MCF 10A (cell line): ENCODE measurements at regions not wholly inside any gene's neighbourhood (a gene's known extent, or its start where the extent isn't known, plus 50 kb on each side); places are given as distances from the start of the nearest gene placed in this dataset.

Experiments
- BruUV-seq: library from RNA; stranded (reverse); fragments of 400-500 nt; replicated peaks from 2 replicates; lab custom pipeline; 2021; lab: Mats Ljungman, UMichigan
- CTCF ChIA-PET: fragments of 300-600 bp; sonication (Branson Sonifier 250); formaldehyde crosslinking; extraction: SDS; loops from one replicate; lab custom pipeline; 2021; ENCODE audit warnings: antibody characterized with exemption, inconsistent platforms; lab: Yijun Ruan, JAX
- POLR2A ChIA-PET: fragments of 300-600, 350-650 bp; sonication (Branson Sonifier 250); formaldehyde crosslinking; extraction: SDS; loops from one replicate; lab custom pipeline; 2020; ENCODE audit warnings: antibody characterized with exemption, inconsistent platforms; lab: Yijun Ruan, JAX
- DNase-seq: peaks from one replicate; pipeline ENCODE4 v3.0.0-alpha.2; 2018; ENCODE audit not compliant: unreplicated experiment
- H3K27ac Mint-ChIP-seq: one replicate; pipeline ENCODE4 v1.8.0; 2022; ENCODE audit warnings: mild to moderate bottlenecking, low read depth, mixed read lengths; ENCODE audit not compliant: unreplicated experiment
- H3K27me3 Mint-ChIP-seq: one replicate; pipeline ENCODE4 v1.8.0; 2022; ENCODE audit warnings: mixed read lengths; ENCODE audit not compliant: insufficient read depth, unreplicated experiment
- H3K36me3 Mint-ChIP-seq: one replicate; pipeline ENCODE4 v1.8.0; 2022; ENCODE audit warnings: mild to moderate bottlenecking, moderate library complexity, mixed read lengths; ENCODE audit not compliant: insufficient read depth, unreplicated experiment
- H3K4me1 Mint-ChIP-seq: one replicate; pipeline ENCODE4 v1.8.0; 2022; ENCODE audit warnings: mixed read lengths; ENCODE audit not compliant: insufficient read depth, unreplicated experiment
- H3K4me3 Mint-ChIP-seq: one replicate; pipeline ENCODE4 v1.8.0; 2022; ENCODE audit warnings: mild to moderate bottlenecking, moderate library complexity, mixed read lengths; ENCODE audit not compliant: unreplicated experiment
- H3K9me3 Mint-ChIP-seq: one replicate; pipeline ENCODE4 v1.8.0; 2022; ENCODE audit warnings: mixed read lengths; ENCODE audit not compliant: unreplicated experiment
- CTCF ChIP-seq: fragments of 200-600 bp; IDR thresholded peaks from one replicate; pipeline ENCODE4 v1.8.0; 2022; ENCODE audit warnings: antibody characterized with exemption, mild to moderate bottlenecking; ENCODE audit not compliant: unreplicated experiment
- intact Hi-C: fragments of 100-400 bp; cut with micrococcal nuclease; formaldehyde crosslinking; loops from 2 replicates; pipeline ENCODE4 v1.14.1; 2022

GRCh38 chr15:24747376-24747775 is 71.8 kb downstream of the NPAP1 start:
- CTCF ChIA-PET, result no interaction called here
- TF ChIP-seq CTCF, result no peak
- no peak for DNase-seq
- intact Hi-C loops, result no loop called here
- POLR2A ChIA-PET, result interaction anchor here (0.7 to 0.8 kb wide), 2 partner anchors 58 to 116 kb away, joined by 3 to 4 read pairs; no protein-coding TSS in a partner anchor
- no peak overlapping the region for H3K4me3 Mint-ChIP-seq
- H3K36me3 Mint-ChIP-seq, result no peaks in the 10 kb centered on the region
- H3K9me3 Mint-ChIP-seq, result peaks cover 8% of the 10 kb centered on the region
- H3K4me1 Mint-ChIP-seq, result no peaks in the 10 kb centered on the region
- no TSS peak for BruUV-seq
- no peak overlapping the region for H3K27ac Mint-ChIP-seq
- H3K27me3 Mint-ChIP-seq, result no peaks in the 10 kb centered on the region

GRCh38 chr15:24748812-24749439 is 73.4 kb downstream of the NPAP1 start:
- CTCF ChIA-PET, result no interaction called here
- Mint-ChIP-seq H3K36me3 (no peaks in the 10 kb centered on the region), H3K4me3 (no peak overlapping the region), H3K27ac (no peak overlapping the region), H3K4me1 (no peaks in the 10 kb centered on the region), H3K9me3 (peaks cover 7% of the 10 kb centered on the region), H3K27me3 (no peaks in the 10 kb centered on the region)
- no peak for DNase-seq
- intact Hi-C loops, result no loop called here
- POLR2A ChIA-PET, result no interaction called here
- BruUV-seq, result no TSS peak
- TF ChIP-seq CTCF, result no peak

GRCh38 chr15:24752354-24752753 is 76.8 kb downstream of the NPAP1 start:
- intact Hi-C loops, result no loop called here
- Mint-ChIP-seq H3K4me3 (no peak overlapping the region), H3K27me3 (no peaks in the 10 kb centered on the region), H3K27ac (no peak overlapping the region), H3K9me3 (peaks cover 14% of the 10 kb centered on the region), H3K4me1 (no peaks in the 10 kb centered on the region), H3K36me3 (no peaks in the 10 kb centered on the region)
- BruUV-seq, result no TSS peak
- CTCF ChIA-PET, result interaction anchor here (0.6 kb wide), 1 partner anchor 106 kb away, joined by 4 read pairs; no protein-coding TSS in a partner anchor
- no peak for DNase-seq
- no peak for TF ChIP-seq CTCF
- POLR2A ChIA-PET, result no interaction called here

- POLR2A ChIA-PET, result interaction anchor here (0.6 kb wide), 1 partner anchor 1298 kb away, joined by 3 read pairs; no protein-coding TSS in a partner anchor
- H3K4me1 Mint-ChIP-seq, result no peaks in the 10 kb centered on the region
- no TSS peak for BruUV-seq
Observed at GRCh38 chr15:24756101-24756500, 80.5 kb downstream of the NPAP1 start.

More at GRCh38 chr15:24756101-24756500, 80.5 kb downstream of the NPAP1 start:
- CTCF ChIA-PET, result interaction anchor here (0.6 kb wide), 1 partner anchor 238 kb away, joined by 3 read pairs; no protein-coding TSS in a partner anchor
- Mint-ChIP-seq H3K27me3 (no peaks in the 10 kb centered on the region), H3K9me3 (peaks cover 14% of the 10 kb centered on the region), H3K36me3 (no peaks in the 10 kb centered on the region), H3K27ac (no peak overlapping the region), H3K4me3 (no peak overlapping the region)
- intact Hi-C loops, result no loop called here
- no peak for DNase-seq
- no peak for TF ChIP-seq CTCF
